Thymus (tissue), 11 donors: ENCODE measurements at regions not wholly inside any gene's neighbourhood (a gene's known extent, or its start where the extent isn't known, plus 50 kb on each side); places are given as distances from the start of the nearest gene placed in this dataset.

ENCODE experiments used
- DNase-seq, 9 donors: peaks; one replicate each; pipeline ENCODE4 v3.0.0-alpha.2; 2013; ENCODE audit warnings: low spot score in 9 of 9, low read depth in 6 of 9, missing footprints in 1 of 9
- H3K27ac ChIP-seq, 2 donors: one replicate each; pipeline ENCODE4 v1.5.1; 2013; ENCODE audit warnings: control low read depth in 1 of 2, low read depth in 1 of 2, low read length in 1 of 2, mild to moderate bottlenecking in 1 of 2, moderate library complexity in 1 of 2
- H3K27me3 ChIP-seq, 2 donors: one replicate each; pipeline ENCODE4 v1.5.1; 2013; ENCODE audit warnings: low read length in 1 of 2; ENCODE audit not compliant: control insufficient read depth in 2 of 2, insufficient read depth in 1 of 2
- H3K36me3 ChIP-seq, 2 donors: one replicate each; pipeline ENCODE4 v1.5.1; 2013; ENCODE audit warnings: low read length in 1 of 2, mild to moderate bottlenecking in 1 of 2, moderate library complexity in 1 of 2; ENCODE audit not compliant: control insufficient read depth in 2 of 2, insufficient read depth in 2 of 2
- H3K4me1 ChIP-seq, 2 donors: one replicate each; pipeline ENCODE4 v1.5.1; 2013; ENCODE audit warnings: low read length in 2 of 2; ENCODE audit not compliant: control insufficient read depth in 2 of 2, insufficient read depth in 2 of 2
- H3K4me3 ChIP-seq, 2 donors: one replicate each; pipeline ENCODE4 v1.5.1; 2013; ENCODE audit warnings: low read length in 2 of 2, control low read depth in 1 of 2, mild to moderate bottlenecking in 1 of 2
- H3K9me3 ChIP-seq, 2 donors: one replicate each; pipeline ENCODE4 v1.5.1; 2013; ENCODE audit warnings: low read length in 1 of 2, mild to moderate bottlenecking in 1 of 2; ENCODE audit not compliant: control insufficient read depth in 2 of 2, insufficient read depth in 1 of 2
- WGBS: extraction: QIAGEN DNeasy Blood & Tissue Kit; methylation state at CpG from one replicate; pipeline ENCODE4 v1.1.7; 2013; 5-methylcytosine and 5-hydroxymethylcytosine counted together
- donor health status: healthy.

DNA sequence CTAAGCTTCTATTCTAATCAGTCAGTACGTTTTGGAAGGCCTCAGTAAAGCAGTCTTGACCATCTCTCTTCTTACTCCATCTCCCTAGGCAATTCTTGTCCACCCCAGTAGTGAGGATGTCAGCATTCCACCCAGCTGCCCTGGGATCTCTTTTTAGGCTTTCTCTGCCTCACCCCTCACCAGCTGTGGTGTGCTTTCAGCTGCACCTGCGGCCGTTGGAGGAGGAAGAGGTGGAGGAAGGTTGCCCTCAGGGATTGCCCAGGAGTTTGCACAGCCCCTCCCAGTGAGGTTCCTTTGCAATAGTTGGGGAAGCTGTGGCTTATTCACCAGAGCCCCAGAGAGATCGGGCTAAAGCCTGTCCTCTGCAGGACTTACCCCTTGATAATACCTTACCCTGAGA, 615.8 kb downstream of the BNC2 start:
- no peak overlapping the region for H3K4me3 ChIP-seq
- WGBS, result 33% methylated on average over 4 of the region's 4 CpGs
- H3K36me3 ChIP-seq, result no peaks in the 10 kb centered on the region
- no peaks in the 10 kb centered on the region for H3K9me3 ChIP-seq
- H3K27ac ChIP-seq, result no peak overlapping the region
- H3K27me3 ChIP-seq, result no peaks in the 10 kb centered on the region
- H3K4me1 ChIP-seq, result peaks cover 0 to 18% of the 10 kb centered on the region in 2 donors
- peak in 2 of 9 donors; percentile 21 to 32 for DNase-seq

DNA sequence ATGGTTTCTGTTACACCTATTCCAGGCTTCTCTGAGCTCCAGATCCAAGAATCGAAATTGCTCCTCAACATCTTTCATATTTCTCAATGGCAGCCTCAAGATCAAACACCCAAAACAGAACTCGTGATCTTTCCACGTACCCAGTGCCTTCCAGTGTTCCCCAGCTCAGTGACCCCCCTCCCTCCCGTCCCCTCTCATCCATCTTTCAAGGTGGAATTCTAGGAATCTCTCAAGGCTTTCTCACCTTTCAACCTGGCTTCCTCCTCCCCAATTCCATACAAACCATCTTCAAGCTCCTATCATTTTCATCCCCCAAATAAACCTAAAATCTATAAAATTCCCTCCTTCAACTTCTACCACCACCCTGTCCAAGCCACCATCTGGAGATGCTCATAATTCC, 615.3 kb downstream of the BNC2 start:
- H3K9me3 ChIP-seq, result no peaks in the 10 kb centered on the region
- peaks cover 0 to 18% of the 10 kb centered on the region in 2 donors for H3K4me1 ChIP-seq
- no peaks in the 10 kb centered on the region for H3K36me3 ChIP-seq
- no peaks in the 10 kb centered on the region for H3K27me3 ChIP-seq
- no peak for DNase-seq
- 86% methylated on average over 4 of the region's 4 CpGs for WGBS
- no peak overlapping the region for H3K4me3 ChIP-seq
- no peak overlapping the region for H3K27ac ChIP-seq

DNA sequence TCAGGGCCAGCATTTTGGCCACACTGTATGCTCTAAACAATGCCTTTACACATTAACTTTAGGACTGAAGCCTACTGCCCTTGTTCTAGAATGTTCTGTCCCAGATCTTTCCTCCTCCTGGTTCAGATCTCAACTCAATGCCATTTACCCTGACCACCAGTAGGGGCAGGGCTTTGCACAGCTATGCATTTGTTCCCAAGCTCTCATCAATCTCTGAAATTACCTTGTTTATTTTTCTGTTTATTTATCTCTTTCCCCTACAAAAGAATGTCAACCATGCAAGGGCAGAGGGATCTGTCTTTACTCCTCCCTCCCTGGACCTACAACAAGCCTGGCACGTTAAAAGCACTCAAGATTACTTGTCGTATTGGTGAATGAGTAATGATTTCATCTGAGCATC, 612.9 kb downstream of the BNC2 start:
- peaks cover 0 to 25% of the 10 kb centered on the region in 2 donors for H3K4me1 ChIP-seq
- no peak overlapping the region for H3K27ac ChIP-seq
- no peaks in the 10 kb centered on the region for H3K9me3 ChIP-seq
- H3K27me3 ChIP-seq, result no peaks in the 10 kb centered on the region
- DNase-seq, result no peak
- no peak overlapping the region for H3K4me3 ChIP-seq
- WGBS, result 69% methylated on average over 2 of the region's 2 CpGs
- no peaks in the 10 kb centered on the region for H3K36me3 ChIP-seq

DNA sequence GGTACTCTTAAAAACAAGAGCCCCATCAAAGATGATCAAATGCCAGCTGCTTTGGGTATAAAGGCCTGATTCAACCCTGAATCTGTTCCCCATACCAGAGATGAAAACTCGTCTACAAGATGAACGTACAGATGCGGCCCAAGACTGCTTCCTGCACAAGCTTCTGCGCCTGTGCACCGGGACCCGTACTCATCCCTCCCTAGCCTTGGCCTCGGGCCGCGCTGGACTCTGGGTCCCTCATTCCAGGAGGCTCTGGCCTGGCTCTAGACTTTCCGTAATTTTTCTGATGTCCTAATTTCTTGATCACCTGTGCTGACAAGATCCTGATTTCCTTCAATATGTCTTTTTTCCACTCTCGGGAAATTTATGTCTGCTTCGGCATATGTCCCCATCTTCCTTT, 612.3 kb downstream of the BNC2 start:
- Histone ChIP-seq H3K27ac (no peak overlapping the region), H3K36me3 (no peaks in the 10 kb centered on the region), H3K4me1 (peaks cover 0 to 31% of the 10 kb centered on the region in 2 donors), H3K9me3 (no peaks in the 10 kb centered on the region), H3K4me3 (no peak overlapping the region), H3K27me3 (no peaks in the 10 kb centered on the region)
- no peak for DNase-seq
- 93% methylated on average over 12 of the region's 12 CpGs for WGBS

DNA sequence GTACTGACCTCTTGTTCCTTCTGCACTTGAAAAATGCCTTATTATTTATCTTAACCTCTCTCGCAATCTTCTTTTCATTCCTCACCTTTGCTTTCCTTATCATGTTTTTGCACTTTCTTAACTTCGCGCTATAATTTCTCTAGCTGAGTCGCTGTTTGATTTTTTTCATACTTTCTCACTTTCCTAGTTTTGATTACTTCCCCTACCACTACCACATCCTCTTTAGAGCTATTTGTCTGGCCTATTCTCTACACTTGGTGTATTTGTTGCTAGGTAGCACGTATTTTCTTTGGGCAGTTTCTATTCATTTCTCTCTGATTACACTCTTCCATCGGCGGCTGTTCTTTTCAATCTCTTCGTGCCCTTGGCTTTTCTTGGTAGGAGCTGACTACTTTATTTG, 611.8 kb downstream of the BNC2 start:
- Histone ChIP-seq H3K4me1 (peaks cover 0 to 33% of the 10 kb centered on the region in 2 donors), H3K27me3 (no peaks in the 10 kb centered on the region), H3K36me3 (no peaks in the 10 kb centered on the region), H3K9me3 (no peaks in the 10 kb centered on the region), H3K4me3 (no peak overlapping the region), H3K27ac (no peak overlapping the region)
- peak in 1 of 9 donors; percentile 50 for DNase-seq
- WGBS, result 12% methylated on average over 8 of the region's 8 CpGs

DNA sequence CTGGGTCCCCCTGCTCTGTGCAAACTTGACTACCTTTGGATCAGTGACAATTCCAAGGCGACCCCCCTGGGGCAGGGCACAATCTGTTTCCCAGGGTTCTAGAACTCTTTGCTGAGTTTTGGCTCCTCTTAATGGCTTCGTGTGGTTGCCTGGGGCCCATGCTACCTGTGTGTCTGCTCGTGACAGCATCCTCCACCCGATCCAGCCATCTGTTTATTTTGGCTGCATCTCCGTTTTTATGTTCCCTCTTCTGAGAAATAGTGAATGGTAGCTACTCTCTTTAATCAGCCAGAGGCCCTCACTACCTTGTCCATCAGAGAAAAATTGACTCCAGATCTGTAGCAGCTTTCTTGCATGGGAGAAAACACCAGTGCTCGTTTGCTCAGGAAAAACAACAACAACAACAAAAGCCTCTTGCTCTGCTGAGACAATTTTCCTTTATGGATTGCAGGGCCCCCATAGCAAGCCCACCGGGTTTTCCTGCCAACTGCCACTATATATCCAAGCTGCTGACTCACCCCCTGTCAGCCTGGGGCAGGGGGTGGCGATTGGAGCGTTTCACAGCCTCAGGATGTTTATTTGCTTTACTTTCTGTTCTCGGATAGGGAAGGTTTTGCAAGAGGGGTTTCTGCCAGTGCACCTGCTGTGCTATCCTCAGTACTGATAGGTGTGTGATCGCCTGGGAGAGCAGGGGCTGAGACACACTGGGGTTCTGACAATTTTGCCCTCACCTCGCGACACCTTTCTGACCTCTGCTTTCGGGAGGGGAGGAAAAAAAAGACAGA, 607.8 kb downstream of the BNC2 start:
- Histone ChIP-seq H3K4me3 (no peak overlapping the region), H3K9me3 (peaks cover 0 to 3% of the 10 kb centered on the region in 2 donors), H3K36me3 (no peaks in the 10 kb centered on the region), H3K4me1 (peaks cover 0 to 23% of the 10 kb centered on the region in 2 donors), H3K27ac (peak overlapping the region in 1 of 2 donors; percentile 72), H3K27me3 (no peaks in the 10 kb centered on the region)
- WGBS, result 35% methylated on average over 14 of the region's 14 CpGs
- peak in 4 of 9 donors; percentile 22 to 58 (median 30) for DNase-seq

DNA sequence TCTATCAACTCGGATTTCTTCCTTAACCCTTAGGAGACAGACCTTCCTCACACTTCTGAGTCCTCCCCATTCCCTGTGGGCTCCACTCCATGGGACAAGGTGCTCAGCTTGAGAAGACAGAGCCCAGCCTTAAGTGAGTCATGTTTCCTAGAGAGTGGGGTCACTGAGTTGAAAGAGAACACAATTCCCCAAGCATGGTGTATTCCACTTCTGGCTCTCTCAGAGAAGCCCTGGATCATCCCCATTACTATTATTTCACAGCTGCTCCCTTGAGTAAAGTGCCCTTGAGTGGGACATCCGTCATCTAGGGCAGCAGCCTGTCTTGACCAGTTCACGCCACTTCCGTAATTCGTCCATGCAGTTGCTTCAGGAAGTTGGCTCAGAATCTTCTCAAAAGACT, 604.8 kb downstream of the BNC2 start:
- no peak for DNase-seq
- Histone ChIP-seq H3K27ac (no peak overlapping the region), H3K4me3 (no peak overlapping the region), H3K36me3 (no peaks in the 10 kb centered on the region), H3K4me1 (peaks cover 0 to 21% of the 10 kb centered on the region in 2 donors), H3K9me3 (peaks cover 0 to 3% of the 10 kb centered on the region in 2 donors), H3K27me3 (no peaks in the 10 kb centered on the region)
- 95% methylated on average over 5 of the region's 5 CpGs for WGBS

DNA sequence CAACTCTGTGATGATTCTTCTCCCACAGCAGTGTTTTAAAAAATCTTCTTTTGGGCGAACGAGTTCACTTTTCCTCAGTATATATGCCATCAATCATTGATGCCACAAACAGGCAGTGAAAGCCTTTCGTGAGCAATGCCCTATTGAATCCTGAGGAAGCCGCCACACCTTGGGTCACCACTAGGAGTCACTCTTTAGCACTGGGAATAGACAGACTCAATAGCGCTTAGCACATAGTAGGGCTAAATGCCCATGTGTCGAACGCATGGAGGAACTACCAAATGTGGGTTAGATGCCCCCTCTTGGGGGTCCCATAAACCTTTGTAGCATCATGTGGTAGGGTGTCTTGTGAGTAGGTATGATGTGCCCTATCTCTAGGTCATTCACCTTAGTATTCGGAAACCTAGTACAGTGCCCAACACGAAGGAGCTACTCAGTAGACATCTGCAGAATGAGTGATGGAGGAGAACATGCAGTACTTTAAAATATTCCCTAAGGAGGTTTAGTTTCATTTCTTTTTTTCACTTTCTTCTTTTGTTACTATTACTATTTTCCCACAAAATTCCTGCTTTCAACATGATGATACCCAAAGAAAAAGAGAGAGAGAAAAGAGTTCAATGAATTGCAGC, 603.7 kb downstream of the BNC2 start:
- Histone ChIP-seq H3K9me3 (peaks cover 0 to 3% of the 10 kb centered on the region in 2 donors), H3K27me3 (no peaks in the 10 kb centered on the region), H3K36me3 (no peaks in the 10 kb centered on the region), H3K27ac (no peak overlapping the region), H3K4me3 (no peak overlapping the region), H3K4me1 (peaks cover 0 to 21% of the 10 kb centered on the region in 2 donors)
- DNase-seq, result no peak
- 95% methylated on average over 9 of the region's 9 CpGs for WGBS

DNA sequence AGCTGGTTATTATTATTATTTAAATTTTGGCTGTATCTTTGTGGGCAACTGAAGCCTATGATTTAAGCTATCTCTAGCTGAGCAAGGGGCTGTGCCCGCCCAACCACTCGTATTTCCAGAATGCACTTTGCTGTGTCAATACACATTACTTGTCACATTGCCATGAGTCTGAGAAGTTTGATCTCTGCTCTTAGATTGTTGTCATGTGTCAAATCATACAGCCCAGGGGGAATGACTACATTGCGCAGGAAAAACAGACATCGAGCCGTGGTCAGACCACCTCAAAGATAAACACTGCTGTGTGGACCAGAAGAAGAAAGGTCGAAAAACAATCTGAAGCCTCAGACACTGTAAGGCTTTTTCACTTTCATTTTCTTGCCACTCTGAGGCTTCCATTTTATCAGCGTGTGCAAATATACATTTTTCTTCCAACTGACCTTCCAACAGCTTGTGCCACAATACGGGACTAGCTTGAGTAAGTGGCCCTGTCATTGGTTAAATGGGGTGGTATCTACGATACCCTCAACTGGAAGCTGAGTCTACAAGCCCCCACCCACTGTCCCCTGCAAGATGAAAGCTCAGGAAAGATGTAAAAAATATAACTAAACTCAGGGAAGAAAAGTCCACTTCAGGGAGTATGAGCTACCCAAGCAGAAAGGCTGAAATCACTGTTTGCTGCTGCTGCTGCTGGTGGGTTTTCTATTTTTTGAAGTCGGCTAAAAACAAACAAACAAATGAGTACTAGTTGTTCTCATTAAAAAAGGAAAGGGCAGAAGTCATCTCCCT, 603.0 kb downstream of the BNC2 start:
- no peaks in the 10 kb centered on the region for H3K27me3 ChIP-seq
- peak in 1 of 9 donors; percentile 46 for DNase-seq
- H3K27ac ChIP-seq, result no peak overlapping the region
- H3K4me3 ChIP-seq, result no peak overlapping the region
- WGBS, result 75% methylated on average over 10 of the region's 10 CpGs
- H3K4me1 ChIP-seq, result peaks cover 0 to 15% of the 10 kb centered on the region in 2 donors
- H3K36me3 ChIP-seq, result no peaks in the 10 kb centered on the region
- peaks cover 0 to 3% of the 10 kb centered on the region in 2 donors for H3K9me3 ChIP-seq
